ENCODE measurements at regions not wholly inside any gene's neighbourhood (a gene's known extent, or its start where the extent isn't known, plus 50 kb on each side); places are given as distances from the start of the nearest gene placed in this dataset.

DNA sequence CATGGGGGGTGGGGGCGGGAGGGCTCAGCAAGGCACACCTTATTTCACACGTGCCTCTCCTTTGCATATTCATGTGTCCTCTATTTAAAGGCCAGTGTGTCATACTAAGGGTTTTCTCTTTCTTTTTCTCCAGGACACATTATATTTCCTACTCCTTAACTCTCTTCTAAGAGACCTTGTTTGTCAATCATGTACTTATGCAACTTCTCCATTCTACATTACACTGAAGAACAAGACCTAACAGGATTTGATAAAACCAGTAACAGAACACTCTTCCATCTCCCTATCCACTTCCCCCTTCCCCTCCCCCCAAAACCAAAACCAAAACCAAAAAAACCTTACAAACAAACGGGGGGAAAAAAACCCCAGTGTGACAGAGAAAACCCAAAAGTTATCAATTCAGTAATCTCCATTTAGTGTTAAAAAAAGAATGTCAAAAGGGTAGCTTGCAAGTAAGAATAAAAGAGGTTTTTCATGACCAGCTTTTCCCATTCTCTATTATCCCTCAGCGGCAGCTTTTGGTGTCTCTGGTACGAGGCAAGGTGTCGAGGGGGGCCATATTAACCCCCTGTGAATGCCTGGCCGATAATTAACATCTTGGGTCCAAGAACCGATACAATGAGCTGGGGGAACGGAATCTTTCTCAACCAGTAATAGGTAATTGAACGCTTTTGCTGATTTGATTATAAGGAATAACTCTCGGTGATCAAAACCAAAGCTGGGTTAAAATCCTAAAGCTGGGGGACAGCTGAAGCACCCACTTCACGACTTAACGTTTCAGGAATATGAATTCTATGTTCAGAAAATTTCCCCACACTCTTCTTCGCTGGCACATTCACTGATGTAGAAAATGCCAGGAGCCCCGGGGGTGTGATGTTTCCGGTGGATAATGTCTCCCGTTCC, 191.0 kb upstream of the TCF4 start:
- TF ChIP-seq FOXP2 (optimal IDR thresholded peaks at IDR 0.05; ENCODE audit: borderline replicate concordance, extremely low read depth, extremely low read length, insufficient read depth) (no peak), TAF1 (IDR thresholded peaks at IDR 0.05; ENCODE audit: borderline replicate concordance, insufficient read depth, low read length) (no peak), SIN3A (IDR thresholded peaks at IDR 0.05; ENCODE audit: borderline replicate concordance, insufficient read depth, low read length) (no peak), POLR2AphosphoS5 (IDR thresholded peaks at IDR 0.05; ENCODE audit: low read depth, low read length) (no peak)
- TF ChIP-seq, protein P1, sequence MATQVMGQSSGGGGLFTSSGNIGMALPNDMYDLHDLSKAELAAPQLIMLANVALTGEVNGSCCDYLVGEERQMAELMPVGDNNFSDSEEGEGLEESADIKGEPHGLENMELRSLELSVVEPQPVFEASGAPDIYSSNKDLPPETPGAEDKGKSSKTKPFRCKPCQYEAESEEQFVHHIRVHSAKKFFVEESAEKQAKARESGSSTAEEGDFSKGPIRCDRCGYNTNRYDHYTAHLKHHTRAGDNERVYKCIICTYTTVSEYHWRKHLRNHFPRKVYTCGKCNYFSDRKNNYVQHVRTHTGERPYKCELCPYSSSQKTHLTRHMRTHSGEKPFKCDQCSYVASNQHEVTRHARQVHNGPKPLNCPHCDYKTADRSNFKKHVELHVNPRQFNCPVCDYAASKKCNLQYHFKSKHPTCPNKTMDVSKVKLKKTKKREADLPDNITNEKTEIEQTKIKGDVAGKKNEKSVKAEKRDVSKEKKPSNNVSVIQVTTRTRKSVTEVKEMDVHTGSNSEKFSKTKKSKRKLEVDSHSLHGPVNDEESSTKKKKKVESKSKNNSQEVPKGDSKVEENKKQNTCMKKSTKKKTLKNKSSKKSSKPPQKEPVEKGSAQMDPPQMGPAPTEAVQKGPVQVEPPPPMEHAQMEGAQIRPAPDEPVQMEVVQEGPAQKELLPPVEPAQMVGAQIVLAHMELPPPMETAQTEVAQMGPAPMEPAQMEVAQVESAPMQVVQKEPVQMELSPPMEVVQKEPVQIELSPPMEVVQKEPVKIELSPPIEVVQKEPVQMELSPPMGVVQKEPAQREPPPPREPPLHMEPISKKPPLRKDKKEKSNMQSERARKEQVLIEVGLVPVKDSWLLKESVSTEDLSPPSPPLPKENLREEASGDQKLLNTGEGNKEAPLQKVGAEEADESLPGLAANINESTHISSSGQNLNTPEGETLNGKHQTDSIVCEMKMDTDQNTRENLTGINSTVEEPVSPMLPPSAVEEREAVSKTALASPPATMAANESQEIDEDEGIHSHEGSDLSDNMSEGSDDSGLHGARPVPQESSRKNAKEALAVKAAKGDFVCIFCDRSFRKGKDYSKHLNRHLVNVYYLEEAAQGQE (IDR thresholded peaks at IDR 0.05; ENCODE audit: insufficient read depth in 1 of 2, low read depth in 2 of 2, low read length in 2 of 2) = no peak

DNA sequence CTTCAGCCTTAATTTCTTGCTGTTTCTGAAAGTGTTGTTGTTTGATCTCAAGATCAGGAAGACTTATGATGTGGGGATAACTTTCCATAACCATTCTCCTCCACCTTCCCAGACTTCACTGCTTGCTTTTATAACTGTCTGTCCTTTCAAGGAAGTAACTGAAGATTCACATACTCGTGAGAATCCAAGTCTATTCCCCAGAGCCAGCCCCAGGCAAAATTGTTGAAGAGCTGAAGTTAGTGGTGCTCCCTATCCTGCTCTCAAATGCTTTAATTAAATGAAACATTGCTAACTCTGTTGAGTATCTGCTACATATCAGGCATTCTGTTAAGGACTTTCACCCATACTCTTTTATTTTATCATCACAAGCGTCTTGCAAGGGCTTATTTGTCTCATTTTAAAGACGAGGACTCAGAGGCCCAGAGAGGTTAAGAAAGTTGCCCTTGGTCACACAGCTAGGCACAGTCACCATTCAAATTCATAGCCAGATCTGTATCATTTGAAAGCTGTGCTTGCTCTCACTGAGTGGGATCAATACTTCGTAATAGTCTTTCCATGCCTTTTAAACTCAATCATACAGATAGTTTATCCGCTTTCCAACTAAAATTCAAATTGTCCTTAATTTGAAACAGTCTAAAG, 189.8 kb upstream of the TCF4 start:
- TF ChIP-seq POLR2AphosphoS5 (IDR thresholded peaks at IDR 0.05; ENCODE audit: low read depth, low read length) (no peak), FOXP2 (optimal IDR thresholded peaks at IDR 0.05; ENCODE audit: borderline replicate concordance, extremely low read depth, extremely low read length, insufficient read depth) (no peak), SIN3A (IDR thresholded peaks at IDR 0.05; ENCODE audit: borderline replicate concordance, insufficient read depth, low read length) (no peak), TAF1 (IDR thresholded peaks at IDR 0.05; ENCODE audit: borderline replicate concordance, insufficient read depth, low read length) (no peak)
- TF ChIP-seq, protein P1 (IDR thresholded peaks at IDR 0.05; ENCODE audit: insufficient read depth in 1 of 2, low read depth in 2 of 2, low read length in 2 of 2) = no peak

DNA sequence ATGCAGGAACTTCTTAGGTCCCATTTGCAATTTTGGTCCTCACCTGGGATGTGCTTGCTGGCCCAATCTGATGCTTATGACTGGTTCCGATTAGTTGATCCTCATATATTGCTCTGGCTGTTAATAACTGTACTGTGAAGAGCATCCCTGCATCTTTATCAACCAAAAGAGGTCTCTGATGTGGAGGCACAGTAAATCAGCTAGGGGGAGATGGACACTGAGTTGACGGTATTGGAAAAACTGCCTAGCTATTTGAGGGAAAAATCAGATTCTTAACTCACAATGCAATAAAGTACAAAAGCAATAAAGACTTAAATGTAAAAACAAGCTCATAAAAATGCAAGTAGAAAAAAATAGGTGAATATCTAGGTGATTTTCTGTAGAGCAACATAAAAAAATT, 188.0 kb upstream of the TCF4 start:
- TF ChIP-seq FOXP2 (optimal IDR thresholded peaks at IDR 0.05; ENCODE audit: borderline replicate concordance, extremely low read depth, extremely low read length, insufficient read depth) = no peak
- TF ChIP-seq, protein P1 (IDR thresholded peaks at IDR 0.05; ENCODE audit: insufficient read depth in 1 of 2, low read depth in 2 of 2, low read length in 2 of 2) = no peak
- TF ChIP-seq SIN3A (IDR thresholded peaks at IDR 0.05; ENCODE audit: borderline replicate concordance, insufficient read depth, low read length) = no peak
- TF ChIP-seq POLR2AphosphoS5 (IDR thresholded peaks at IDR 0.05; ENCODE audit: low read depth, low read length) = no peak

DNA sequence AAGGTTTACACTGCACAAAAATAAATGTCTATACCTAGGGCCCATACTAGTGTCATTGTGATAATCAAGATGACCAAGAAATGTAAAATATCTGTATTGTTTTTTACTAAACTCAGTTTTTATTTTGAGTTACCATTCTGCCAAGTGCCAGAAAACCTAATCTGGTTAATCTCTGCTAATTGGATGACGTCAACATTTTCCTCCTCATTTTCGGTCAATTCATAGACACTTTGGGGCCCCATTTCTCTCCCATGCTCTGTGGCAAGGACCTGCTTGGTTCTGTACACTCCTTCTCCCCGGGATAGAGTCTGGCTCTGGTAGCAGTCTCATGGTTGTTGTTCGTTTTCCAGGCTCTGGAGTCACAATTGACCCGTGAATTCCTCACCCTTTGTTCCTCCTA, 186.5 kb upstream of the TCF4 start:
- TF ChIP-seq POLR2AphosphoS5 (IDR thresholded peaks at IDR 0.05; ENCODE audit: low read depth, low read length) = no peak
- TF ChIP-seq, protein P1 (IDR thresholded peaks at IDR 0.05; ENCODE audit: insufficient read depth in 1 of 2, low read depth in 2 of 2, low read length in 2 of 2) = no peak
- TF ChIP-seq SIN3A (IDR thresholded peaks at IDR 0.05; ENCODE audit: borderline replicate concordance, insufficient read depth, low read length) = no peak
- no peak for TF ChIP-seq TAF1 (IDR thresholded peaks at IDR 0.05; ENCODE audit: borderline replicate concordance, insufficient read depth, low read length)
- TF ChIP-seq FOXP2 (optimal IDR thresholded peaks at IDR 0.05; ENCODE audit: borderline replicate concordance, extremely low read depth, extremely low read length, insufficient read depth) = no peak

All from PFSK-1 (cell line).